GM23248 (cell line): ENCODE measurements at regions not wholly inside any gene's neighbourhood (a gene's known extent, or its start where the extent isn't known, plus 50 kb on each side); places are given as distances from the start of the nearest gene placed in this dataset.

ENCODE experiments used
- EZH2 ChIP-seq: fragments of 200-600 bp; sonication (generic); IDR thresholded peaks from 2 replicates; pipeline ENCODE4 v1.6.1; 2018; ENCODE audit warnings: antibody characterized with exemption, mild to moderate bottlenecking; ENCODE audit not compliant: insufficient read depth, poor library complexity, severe bottlenecking
- EZH2phosphoT487 ChIP-seq: fragments of 200-600 bp; sonication (generic); IDR thresholded peaks from 2 replicates; pipeline ENCODE4 v1.6.1; 2018; ENCODE audit warnings: antibody characterized with exemption, moderate library complexity, mild to moderate bottlenecking, low read depth; ENCODE audit not compliant: insufficient read depth

DNA sequence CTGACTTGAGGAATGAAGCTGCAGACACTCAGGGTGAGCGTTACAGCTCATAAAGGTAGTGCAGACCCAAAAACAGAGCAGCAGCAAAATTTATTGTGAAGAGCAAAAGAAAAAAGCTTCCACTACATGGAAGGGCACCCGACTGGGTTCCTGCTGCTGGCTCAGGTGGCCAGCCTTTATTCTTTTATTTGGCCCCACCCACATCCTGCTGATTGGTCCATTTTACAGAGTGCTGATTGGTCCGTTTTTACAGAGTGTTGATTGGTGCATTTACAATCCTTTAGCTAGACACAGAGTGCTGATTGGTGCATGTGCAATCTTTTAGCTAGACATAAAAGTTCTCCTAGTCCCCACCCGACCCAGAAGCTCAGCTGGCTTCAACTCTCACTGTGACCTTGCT lies 95.3 kb upstream of the STMND1 start:
- no peak for TF ChIP-seq EZH2
- TF ChIP-seq EZH2phosphoT487: no peak
